Stomach (tissue), 4 donors: ENCODE measurements at regions not wholly inside any gene's neighbourhood (a gene's known extent, or its start where the extent isn't known, plus 50 kb on each side); places are given as distances from the start of the nearest gene placed in this dataset.

Source experiments
- CTCF ChIP-seq, 7 experiments: fragments of 450-650 bp in 4 of 7; fragments of 200-600 bp in 3 of 7; sonication (generic) in 3 of 7; IDR thresholded peaks; one replicate each; pipeline ENCODE4 v1.5.1; 2016 to 2019; ENCODE audit warnings: antibody characterized with exemption in 7 of 7, control low read depth in 2 of 7, mild to moderate bottlenecking in 1 of 7
- POLR2A ChIP-seq, 4 donors: fragments of 450-650 bp; IDR thresholded peaks; one replicate each; pipeline ENCODE4 v1.6.1; 2016; ENCODE audit warnings: antibody characterized with exemption in 4 of 4, control low read depth in 2 of 4, mild to moderate bottlenecking in 1 of 4, moderate library complexity in 1 of 4
- POLR2AphosphoS5 ChIP-seq, 3 donors: sonication (generic); formaldehyde crosslinking; IDR thresholded peaks; one replicate each; pipeline ENCODE4 v1.6.1; 2016; ENCODE audit warnings: antibody characterized with exemption in 3 of 3

GRCh38 chr12:65656156-65656882 is 168.0 kb upstream of the HMGA2 start:
- TF ChIP-seq CTCF (IDR thresholded peaks at IDR 0.05), result no peak
- TF ChIP-seq POLR2A (IDR thresholded peaks at IDR 0.05), result no peak
- no peak for TF ChIP-seq POLR2AphosphoS5 (IDR thresholded peaks at IDR 0.05)
